OCI-LY3 (cell line): ENCODE measurements at regions not wholly inside any gene's neighbourhood (a gene's known extent, or its start where the extent isn't known, plus 50 kb on each side); places are given as distances from the start of the nearest gene placed in this dataset.

ENCODE experiments used
- EZH2phosphoT487 ChIP-seq: fragments of 200-600 bp; shearing (Covaris generic); IDR thresholded peaks from 2 replicates; pipeline ENCODE4 v1.6.1; 2018; ENCODE audit warnings: antibody characterized with exemption, mixed run types, low read depth
- TF ChIP-seq, protein P1 (sequence below): fragments of 200-600, 300-600 bp; sonication (generic); IDR thresholded peaks from 2 replicates; pipeline ENCODE4 v1.5.1; 2014; ENCODE audit warnings: antibody characterized with exemption, low read length, low read depth

DNA sequence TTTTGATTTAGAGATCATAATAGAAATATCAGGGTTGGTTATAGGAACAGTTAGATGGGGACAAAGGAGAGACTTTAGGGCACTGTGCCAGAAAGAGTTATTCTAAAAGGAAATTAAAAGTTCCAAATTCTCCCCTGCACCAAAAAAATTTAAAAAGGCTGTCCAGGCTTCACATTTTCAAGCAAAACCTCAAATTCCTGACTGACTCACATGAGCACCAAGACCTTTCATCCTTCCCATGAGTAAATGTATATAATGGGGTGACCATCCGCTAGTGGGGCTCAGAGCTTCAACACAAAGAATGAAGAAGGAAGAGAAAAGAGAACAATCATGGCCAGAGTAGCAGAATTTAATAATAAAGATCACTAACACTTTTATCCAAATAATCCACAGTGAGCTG, 131.6 kb upstream of the MROH9 start:
- TF ChIP-seq, protein P1, sequence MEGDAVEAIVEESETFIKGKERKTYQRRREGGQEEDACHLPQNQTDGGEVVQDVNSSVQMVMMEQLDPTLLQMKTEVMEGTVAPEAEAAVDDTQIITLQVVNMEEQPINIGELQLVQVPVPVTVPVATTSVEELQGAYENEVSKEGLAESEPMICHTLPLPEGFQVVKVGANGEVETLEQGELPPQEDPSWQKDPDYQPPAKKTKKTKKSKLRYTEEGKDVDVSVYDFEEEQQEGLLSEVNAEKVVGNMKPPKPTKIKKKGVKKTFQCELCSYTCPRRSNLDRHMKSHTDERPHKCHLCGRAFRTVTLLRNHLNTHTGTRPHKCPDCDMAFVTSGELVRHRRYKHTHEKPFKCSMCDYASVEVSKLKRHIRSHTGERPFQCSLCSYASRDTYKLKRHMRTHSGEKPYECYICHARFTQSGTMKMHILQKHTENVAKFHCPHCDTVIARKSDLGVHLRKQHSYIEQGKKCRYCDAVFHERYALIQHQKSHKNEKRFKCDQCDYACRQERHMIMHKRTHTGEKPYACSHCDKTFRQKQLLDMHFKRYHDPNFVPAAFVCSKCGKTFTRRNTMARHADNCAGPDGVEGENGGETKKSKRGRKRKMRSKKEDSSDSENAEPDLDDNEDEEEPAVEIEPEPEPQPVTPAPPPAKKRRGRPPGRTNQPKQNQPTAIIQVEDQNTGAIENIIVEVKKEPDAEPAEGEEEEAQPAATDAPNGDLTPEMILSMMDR = no peak
- TF ChIP-seq EZH2phosphoT487 = no peak
